Caco-2 (cell line): ENCODE measurements at regions not wholly inside any gene's neighbourhood (a gene's known extent, or its start where the extent isn't known, plus 50 kb on each side); places are given as distances from the start of the nearest gene placed in this dataset.

ENCODE experiments used
- BruUV-seq: library from RNA; stranded (reverse); fragments of 400-500 nt; replicated peaks from 2 replicates; lab custom pipeline; 2021; lab: Mats Ljungman, UMichigan
- CTCF ChIA-PET: fragments of 300-600 bp; sonication (Branson Sonifier 250); formaldehyde crosslinking; loops from one replicate; lab custom pipeline; 2022; ENCODE audit warnings: antibody characterized with exemption; lab: Charles Lee
- POLR2A ChIA-PET: fragments of 300-600 bp; sonication (Branson Sonifier 250); formaldehyde crosslinking; loops from one replicate; lab custom pipeline; 2022; ENCODE audit warnings: antibody characterized with exemption; lab: Charles Lee
- DNase-seq, 2 experiments: peaks; one replicate each; pipeline versions ENCODE4 v3.0.0 to v3.0.0-alpha.2; 2020 to 2022
- H3K27me3 ChIP-seq: replicated peaks from 2 replicates; pipeline ENCODE4 v1.6.0; 2011; ENCODE audit warnings: low read length; ENCODE audit not compliant: control insufficient read depth, insufficient read depth
- H3K36me3 ChIP-seq: 2 replicates; pipeline ENCODE4 v1.5.1; 2011; ENCODE audit warnings: low read length; ENCODE audit not compliant: control insufficient read depth, insufficient read depth
- H3K4me1 ChIP-seq: fragments of 250-450 bp; sonication (Bioruptor Pico); 2 replicates; pipeline ENCODE4 v1.5.1; 2020; ENCODE audit warnings: mild to moderate bottlenecking
- H3K4me3 ChIP-seq: 2 replicates; pipeline ENCODE4 v1.5.1; 2011; ENCODE audit warnings: low read depth, mild to moderate bottlenecking, control low read depth, low read length
- H3K9me3 ChIP-seq: fragments of 250-450 bp; sonication (Bioruptor Pico); 2 replicates; pipeline ENCODE4 v1.5.1; 2020; ENCODE audit warnings: mild to moderate bottlenecking, moderate library complexity
- H3K27ac Mint-ChIP-seq: one replicate; pipeline ENCODE4 v1.8.0; 2022; ENCODE audit warnings: mixed read lengths; ENCODE audit not compliant: unreplicated experiment
- H3K27me3 Mint-ChIP-seq: one replicate; pipeline ENCODE4 v1.8.0; 2022; ENCODE audit warnings: mixed read lengths; ENCODE audit not compliant: insufficient read depth, unreplicated experiment
- H3K36me3 Mint-ChIP-seq: one replicate; pipeline ENCODE4 v1.8.0; 2022; ENCODE audit warnings: mild to moderate bottlenecking, mixed read lengths; ENCODE audit not compliant: insufficient read depth, unreplicated experiment
- H3K4me1 Mint-ChIP-seq: one replicate; pipeline ENCODE4 v1.8.0; 2022; ENCODE audit warnings: low read depth, mixed read lengths; ENCODE audit not compliant: unreplicated experiment
- H3K4me3 Mint-ChIP-seq: one replicate; pipeline ENCODE4 v1.8.0; 2022; ENCODE audit warnings: mild to moderate bottlenecking, moderate library complexity, mixed read lengths; ENCODE audit not compliant: unreplicated experiment
- H3K9me3 Mint-ChIP-seq: one replicate; pipeline ENCODE4 v1.8.0; 2022; ENCODE audit warnings: mixed read lengths; ENCODE audit not compliant: unreplicated experiment
- intact Hi-C: fragments of 100-400 bp; cut with micrococcal nuclease; formaldehyde crosslinking; loops from one replicate; pipeline ENCODE4 v1.10.0; 2022; ENCODE audit not compliant: unreplicated experiment
- TF ChIP-seq, protein P1 (sequence below), 2 experiments: fragments of 200-600 bp in 1 of 2; IDR thresholded peaks; 1 replicate in 1 of 2; 2 replicates in 1 of 2; pipeline versions ENCODE4 v1.5.1 to v1.8.0; 2011 to 2022; ENCODE audit warnings: antibody characterized with exemption in 1 of 2, control low read depth in 1 of 2, inconsistent platforms in 1 of 2, low read depth in 1 of 2, low read length in 1 of 2, mild to moderate bottlenecking in 1 of 2, moderate library complexity in 1 of 2; ENCODE audit not compliant: insufficient read depth in 1 of 2, severe bottlenecking in 1 of 2, unreplicated experiment in 1 of 2

DNA sequence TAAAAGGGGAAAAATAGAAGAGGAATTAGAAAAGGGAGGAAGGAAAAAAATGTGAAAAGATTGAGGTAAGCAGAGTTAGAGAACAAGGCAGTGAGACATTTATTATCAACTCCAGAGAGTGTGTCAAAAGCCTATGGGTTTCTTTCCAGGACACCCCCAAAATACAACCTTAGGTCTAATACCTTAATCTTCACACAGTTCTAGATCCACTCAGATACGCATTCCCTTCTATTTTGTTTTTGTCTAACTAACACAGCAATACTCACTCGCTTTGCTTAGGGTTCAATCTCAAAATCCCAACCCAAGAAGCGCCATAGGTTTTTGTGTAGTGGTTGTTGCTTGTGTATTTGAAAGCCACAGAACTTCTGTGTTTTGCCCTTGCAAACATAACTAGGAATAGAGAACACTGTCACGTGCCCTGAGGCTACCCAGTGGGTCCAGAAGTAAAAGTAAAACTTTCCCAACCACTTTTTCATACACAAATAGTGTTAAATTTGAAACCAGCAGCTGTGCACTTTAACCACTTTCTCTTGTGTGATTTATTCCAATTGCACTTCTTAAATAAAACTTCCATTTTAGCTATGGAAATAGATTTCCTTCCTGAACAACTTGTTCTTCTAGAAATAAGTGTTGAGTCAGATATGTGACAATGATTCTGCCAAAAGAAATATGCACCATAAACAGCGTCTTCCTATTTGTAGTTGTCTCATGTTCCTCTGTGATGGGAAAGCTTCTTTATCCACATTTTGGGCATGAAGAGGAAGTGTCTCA, 414.7 kb upstream of the GHITM start:
- TF ChIP-seq, protein P1, sequence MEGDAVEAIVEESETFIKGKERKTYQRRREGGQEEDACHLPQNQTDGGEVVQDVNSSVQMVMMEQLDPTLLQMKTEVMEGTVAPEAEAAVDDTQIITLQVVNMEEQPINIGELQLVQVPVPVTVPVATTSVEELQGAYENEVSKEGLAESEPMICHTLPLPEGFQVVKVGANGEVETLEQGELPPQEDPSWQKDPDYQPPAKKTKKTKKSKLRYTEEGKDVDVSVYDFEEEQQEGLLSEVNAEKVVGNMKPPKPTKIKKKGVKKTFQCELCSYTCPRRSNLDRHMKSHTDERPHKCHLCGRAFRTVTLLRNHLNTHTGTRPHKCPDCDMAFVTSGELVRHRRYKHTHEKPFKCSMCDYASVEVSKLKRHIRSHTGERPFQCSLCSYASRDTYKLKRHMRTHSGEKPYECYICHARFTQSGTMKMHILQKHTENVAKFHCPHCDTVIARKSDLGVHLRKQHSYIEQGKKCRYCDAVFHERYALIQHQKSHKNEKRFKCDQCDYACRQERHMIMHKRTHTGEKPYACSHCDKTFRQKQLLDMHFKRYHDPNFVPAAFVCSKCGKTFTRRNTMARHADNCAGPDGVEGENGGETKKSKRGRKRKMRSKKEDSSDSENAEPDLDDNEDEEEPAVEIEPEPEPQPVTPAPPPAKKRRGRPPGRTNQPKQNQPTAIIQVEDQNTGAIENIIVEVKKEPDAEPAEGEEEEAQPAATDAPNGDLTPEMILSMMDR (IDR thresholded peaks at IDR 0.05; ENCODE audit: insufficient read depth in 1 of 2, low read depth in 1 of 2, low read length in 1 of 2, severe bottlenecking in 1 of 2, unreplicated experiment in 1 of 2), result no peak
- no peaks in the 10 kb centered on the region for H3K4me1 ChIP-seq
- BruUV-seq, result no TSS peak
- Mint-ChIP-seq H3K9me3 (no peaks in the 10 kb centered on the region), H3K27me3 (peaks cover 5% of the 10 kb centered on the region), H3K4me1 (no peaks in the 10 kb centered on the region), H3K4me3 (no peak overlapping the region), H3K36me3 (no peaks in the 10 kb centered on the region), H3K27ac (no peak overlapping the region)
- H3K9me3 ChIP-seq, result peaks cover 7% of the 10 kb centered on the region; the same call in 1 of the 2 replicates
- intact Hi-C loops, result no loop called here
- no peak overlapping the region for H3K4me3 ChIP-seq
- H3K27me3 ChIP-seq, result no peaks in the 10 kb centered on the region
- no peaks in the 10 kb centered on the region for H3K36me3 ChIP-seq
- POLR2A ChIA-PET, result no interaction called here
- DNase-seq, result no peak
- CTCF ChIA-PET, result no interaction called here

DNA sequence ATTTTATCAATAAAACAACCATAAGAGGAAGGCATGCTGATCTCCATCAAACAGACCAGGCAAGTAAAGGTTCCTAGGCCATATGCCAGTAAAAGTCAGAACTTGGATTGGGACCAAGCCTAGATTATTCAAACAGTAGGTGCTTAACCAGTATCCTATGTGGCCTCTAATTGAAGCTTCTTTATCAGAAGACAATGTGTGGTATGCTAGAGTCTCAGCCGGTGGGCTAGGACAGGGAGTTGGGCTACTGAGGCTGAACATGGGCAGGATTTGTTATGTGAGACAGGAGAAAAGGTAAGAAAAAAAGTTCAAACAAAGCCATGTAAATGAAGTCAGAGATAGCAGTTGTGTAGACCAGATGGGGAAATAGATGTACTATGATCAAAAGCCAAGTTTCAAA, 413.7 kb upstream of the GHITM start:
- no peak for DNase-seq
- no TSS peak for BruUV-seq
- POLR2A ChIA-PET, result no interaction called here

DNA sequence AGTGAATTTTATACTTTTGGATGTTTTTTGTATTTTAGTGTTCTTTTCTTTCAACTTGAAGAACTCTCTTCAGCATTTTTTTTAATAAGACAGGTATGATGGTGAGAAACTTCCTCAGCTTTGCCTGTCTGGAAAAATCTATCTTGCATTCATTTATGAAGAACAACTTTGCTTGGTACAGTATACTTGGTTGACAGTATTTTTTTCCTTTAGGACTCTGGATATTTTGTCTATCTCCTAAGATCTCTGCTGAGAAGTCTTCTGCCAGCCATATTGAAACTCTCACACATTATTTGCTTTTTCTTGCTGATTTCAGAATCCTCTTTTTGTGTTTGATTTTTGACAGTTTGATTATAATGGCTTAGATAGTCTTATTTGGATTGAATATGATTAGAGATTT, 405.0 kb upstream of the GHITM start:
- Mint-ChIP-seq H3K9me3 (peaks cover 29% of the 10 kb centered on the region), H3K4me3 (no peak overlapping the region), H3K36me3 (no peaks in the 10 kb centered on the region), H3K27ac (no peak overlapping the region), H3K27me3 (no peaks in the 10 kb centered on the region), H3K4me1 (no peaks in the 10 kb centered on the region)
- Histone ChIP-seq H3K9me3 (no peaks in the 10 kb centered on the region), H3K4me3 (no peak overlapping the region), H3K27me3 (no peaks in the 10 kb centered on the region), H3K4me1 (no peaks in the 10 kb centered on the region), H3K36me3 (no peaks in the 10 kb centered on the region)
- no peak for DNase-seq
- TF ChIP-seq, protein P1 (IDR thresholded peaks at IDR 0.05; ENCODE audit: insufficient read depth in 1 of 2, low read depth in 1 of 2, low read length in 1 of 2, severe bottlenecking in 1 of 2, unreplicated experiment in 1 of 2), result no peak
- intact Hi-C loops, result no loop called here
- ChIA-PET POLR2A (no interaction called here), CTCF (no interaction called here)
- BruUV-seq, result no TSS peak

More for the DNA sequence above, 413.7 kb upstream of the GHITM start:
- Histone ChIP-seq H3K36me3 (no peaks in the 10 kb centered on the region), H3K9me3 (peaks cover 2% of the 10 kb centered on the region; the same call in 1 of the 2 replicates), H3K27me3 (no peaks in the 10 kb centered on the region), H3K4me1 (no peaks in the 10 kb centered on the region), H3K4me3 (no peak overlapping the region)
- CTCF ChIA-PET, result no interaction called here
- H3K27ac Mint-ChIP-seq, result no peak overlapping the region
- intact Hi-C loops, result no loop called here
- H3K4me3 Mint-ChIP-seq, result no peak overlapping the region
- TF ChIP-seq, protein P1 (IDR thresholded peaks at IDR 0.05; ENCODE audit: insufficient read depth in 1 of 2, low read depth in 1 of 2, low read length in 1 of 2, severe bottlenecking in 1 of 2, unreplicated experiment in 1 of 2), result no peak
- no peaks in the 10 kb centered on the region for H3K4me1 Mint-ChIP-seq
- no peaks in the 10 kb centered on the region for H3K9me3 Mint-ChIP-seq
- H3K27me3 Mint-ChIP-seq, result peaks cover 5% of the 10 kb centered on the region
- H3K36me3 Mint-ChIP-seq, result no peaks in the 10 kb centered on the region
